ENCODE measurements at regions not wholly inside any gene's neighbourhood (a gene's known extent, or its start where the extent isn't known, plus 50 kb on each side); places are given as distances from the start of the nearest gene placed in this dataset.

DNA sequence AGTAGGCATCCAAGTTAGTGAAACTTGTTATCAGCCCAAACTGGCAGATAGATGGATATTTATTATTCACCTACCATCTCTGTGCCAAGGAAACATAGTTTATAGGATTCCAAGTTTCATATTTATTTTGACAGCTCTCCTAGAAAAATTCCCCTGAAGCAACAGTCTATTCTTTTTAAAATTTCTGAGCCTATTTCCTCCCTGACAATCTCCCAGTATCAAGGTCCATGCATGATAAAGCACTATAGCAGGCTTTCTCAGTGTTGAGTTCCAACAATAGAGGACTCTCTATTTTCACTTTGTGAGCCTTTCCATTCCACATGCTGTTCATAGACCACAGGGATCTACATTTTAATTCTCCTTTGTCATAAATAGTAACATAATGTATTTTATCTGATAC lies 312.6 kb downstream of the SLITRK6 start:
- Mint-ChIP-seq H3K27me3 (no peaks in the 10 kb centered on the region), H3K4me3 (no peak overlapping the region), H3K36me3 (no peaks in the 10 kb centered on the region), H3K27ac (no peak overlapping the region), H3K4me1 (no peaks in the 10 kb centered on the region), H3K9me3 (peaks cover 2 to 7% of the 10 kb centered on the region in 2 donors)
- no peak for ATAC-seq (replicated peaks)
- no peak for DNase-seq

DNA sequence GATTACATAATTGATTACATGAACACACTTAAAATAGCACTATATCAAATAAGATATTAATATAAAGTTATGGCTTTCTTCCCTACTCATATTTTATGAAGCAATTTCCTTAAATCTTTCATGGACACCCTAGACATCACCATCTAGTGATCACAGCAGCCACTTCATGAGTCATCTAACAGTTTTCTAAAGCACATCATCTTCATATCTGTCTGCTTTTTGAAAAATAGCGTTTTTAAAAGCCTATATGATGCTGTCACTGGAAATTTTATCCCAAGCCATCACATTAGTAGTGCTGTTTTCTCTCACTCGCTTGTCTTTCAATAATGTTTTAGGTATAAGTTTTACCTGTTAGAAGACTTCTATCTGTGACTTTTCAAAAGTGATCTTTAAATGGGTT lies 326.1 kb downstream of the SLITRK6 start:
- no peak overlapping the region for H3K4me3 Mint-ChIP-seq
- H3K27ac Mint-ChIP-seq: no peak overlapping the region
- no peaks in the 10 kb centered on the region for H3K36me3 Mint-ChIP-seq
- DNase-seq (no peak), ATAC-seq (replicated peaks) (no peak)
- no peaks in the 10 kb centered on the region for H3K9me3 Mint-ChIP-seq
- no peaks in the 10 kb centered on the region for H3K27me3 Mint-ChIP-seq
- H3K4me1 Mint-ChIP-seq: no peaks in the 10 kb centered on the region

DNA sequence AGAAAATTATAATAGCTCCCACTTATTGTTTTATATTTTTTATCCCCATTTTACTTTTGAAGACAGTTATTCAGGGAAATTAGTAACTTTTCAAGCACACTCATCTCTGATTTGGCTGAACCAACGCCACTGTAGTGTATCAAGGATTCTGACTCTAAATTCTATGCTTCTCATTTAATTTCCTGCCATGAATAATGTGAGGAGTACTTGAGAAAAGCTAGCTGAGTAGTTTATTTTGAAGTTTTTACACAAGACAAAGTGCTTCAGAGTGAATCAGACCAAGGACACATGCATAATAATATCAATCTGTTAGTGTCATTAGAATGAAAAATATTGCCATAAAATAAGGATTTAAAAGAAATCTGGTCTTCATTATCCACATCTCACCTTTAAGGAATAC lies 329.9 kb downstream of the SLITRK6 start:
- no peaks in the 10 kb centered on the region for H3K4me1 Mint-ChIP-seq

DNA sequence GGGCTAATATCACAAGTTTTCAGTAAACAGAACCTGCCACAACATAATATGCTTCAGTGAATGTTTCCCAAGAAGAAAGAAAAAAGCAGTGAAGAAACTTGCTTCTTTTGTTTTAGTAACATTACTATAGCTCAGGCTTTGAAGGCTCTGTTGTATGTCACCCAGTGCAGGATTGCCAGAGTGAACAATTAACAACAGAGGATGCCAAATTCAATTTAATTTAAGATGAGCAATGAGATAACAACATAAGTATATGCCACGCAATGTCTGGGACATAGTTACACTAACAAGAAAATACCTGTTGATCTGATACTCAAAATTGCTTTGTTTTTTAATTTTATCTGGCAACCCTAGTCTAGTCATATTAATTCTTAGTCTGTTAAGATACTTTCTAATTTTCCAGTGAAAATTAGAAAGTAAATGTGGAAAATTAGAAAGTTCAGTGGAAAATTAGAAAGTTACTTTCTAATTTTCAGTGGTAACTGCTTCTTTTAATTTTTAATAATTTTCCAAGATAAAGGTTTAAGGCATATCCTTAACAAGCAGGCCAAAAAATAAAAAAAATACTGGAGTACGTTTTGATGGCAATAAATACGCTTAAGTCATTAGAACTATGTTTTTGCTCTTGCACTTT lies 336.3 kb downstream of the SLITRK6 start:
- no peak for DNase-seq
- no peak overlapping the region for H3K4me3 Mint-ChIP-seq
- peaks cover 0 to 9% of the 10 kb centered on the region in 2 donors for H3K9me3 Mint-ChIP-seq
- H3K36me3 Mint-ChIP-seq: no peaks in the 10 kb centered on the region
- no peak overlapping the region for H3K27ac Mint-ChIP-seq
- H3K27me3 Mint-ChIP-seq: no peaks in the 10 kb centered on the region
- H3K4me1 Mint-ChIP-seq: no peaks in the 10 kb centered on the region
- ATAC-seq (replicated peaks): no peak

More for the DNA sequence above, 329.9 kb downstream of the SLITRK6 start:
- Mint-ChIP-seq H3K36me3 (no peaks in the 10 kb centered on the region), H3K4me3 (no peak overlapping the region), H3K27ac (no peak overlapping the region), H3K9me3 (no peaks in the 10 kb centered on the region), H3K27me3 (no peaks in the 10 kb centered on the region)
- DNase-seq (no peak), ATAC-seq (replicated peaks) (no peak)

DNA sequence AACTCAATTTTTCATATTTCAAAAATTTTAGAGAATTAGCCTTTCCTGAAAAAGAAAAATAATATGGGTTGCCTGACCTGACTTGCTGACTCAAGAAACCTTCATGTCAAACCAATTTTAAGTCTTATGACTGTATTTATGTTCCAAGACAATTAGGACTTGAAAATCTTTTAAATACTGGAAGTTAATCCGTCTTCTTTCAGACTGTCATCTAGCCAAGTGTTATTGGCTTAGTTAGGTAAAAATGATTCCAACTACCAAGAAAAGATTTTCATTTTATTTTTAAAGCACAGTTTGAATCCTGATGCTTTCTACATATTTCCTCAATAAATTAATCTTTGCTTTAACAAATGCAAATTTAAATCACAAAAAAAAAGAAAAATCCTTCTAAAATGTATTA lies 337.6 kb downstream of the SLITRK6 start:
- Mint-ChIP-seq H3K27ac (no peak overlapping the region), H3K27me3 (no peaks in the 10 kb centered on the region), H3K4me1 (no peaks in the 10 kb centered on the region), H3K4me3 (no peak overlapping the region), H3K36me3 (no peaks in the 10 kb centered on the region), H3K9me3 (peaks cover 5 to 17% of the 10 kb centered on the region in 2 donors)
- no peak for DNase-seq
- ATAC-seq (replicated peaks): no peak

DNA sequence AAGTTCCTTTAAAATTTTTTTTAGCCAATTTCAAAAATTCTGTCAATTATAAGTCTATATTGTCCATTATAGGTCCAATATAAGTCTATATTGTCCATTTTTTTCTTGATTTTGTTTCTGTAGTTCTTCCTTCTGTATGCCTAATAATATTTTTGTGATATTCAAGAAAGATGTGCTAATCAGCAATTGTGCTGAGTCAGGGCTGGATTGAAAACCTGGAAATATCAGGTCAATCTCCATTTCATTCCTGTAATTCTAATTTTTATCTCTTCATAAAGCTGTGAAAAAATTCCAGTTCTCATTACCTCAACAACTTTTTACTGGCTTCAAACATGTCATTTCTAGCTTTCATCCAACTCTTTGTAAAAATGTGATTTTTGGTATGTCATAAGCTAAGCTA lies 353.7 kb downstream of the SLITRK6 start:
- H3K27ac Mint-ChIP-seq: no peak overlapping the region
- ATAC-seq (replicated peaks) (no peak), DNase-seq (no peak)
- H3K4me3 Mint-ChIP-seq: no peak overlapping the region
- H3K9me3 Mint-ChIP-seq: no peaks in the 10 kb centered on the region
- H3K4me1 Mint-ChIP-seq: no peaks in the 10 kb centered on the region
- no peaks in the 10 kb centered on the region for H3K27me3 Mint-ChIP-seq
- H3K36me3 Mint-ChIP-seq: no peaks in the 10 kb centered on the region

DNA sequence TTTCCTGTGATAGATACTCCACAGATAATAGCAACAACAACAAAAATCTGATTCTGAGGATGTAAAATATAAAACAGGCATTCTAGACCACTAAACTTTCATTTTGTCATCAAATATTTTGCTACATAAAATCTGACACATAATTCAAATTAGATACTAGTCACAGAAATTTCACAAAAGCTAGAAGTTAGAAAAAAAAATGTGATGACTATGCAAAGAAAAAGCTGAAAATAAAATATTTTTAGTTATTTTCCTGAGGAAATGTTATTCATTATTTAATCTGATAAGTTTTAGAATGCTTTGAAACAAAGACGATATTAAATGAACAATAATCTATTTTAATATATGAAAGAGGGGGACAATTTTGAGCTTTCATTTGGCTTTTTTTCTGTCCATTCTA lies 357.2 kb downstream of the SLITRK6 start:
- Mint-ChIP-seq H3K36me3 (no peaks in the 10 kb centered on the region), H3K27ac (no peak overlapping the region), H3K4me1 (no peaks in the 10 kb centered on the region), H3K4me3 (no peak overlapping the region), H3K9me3 (no peaks in the 10 kb centered on the region), H3K27me3 (no peaks in the 10 kb centered on the region)
- DNase-seq (no peak), ATAC-seq (replicated peaks) (no peak)

DNA sequence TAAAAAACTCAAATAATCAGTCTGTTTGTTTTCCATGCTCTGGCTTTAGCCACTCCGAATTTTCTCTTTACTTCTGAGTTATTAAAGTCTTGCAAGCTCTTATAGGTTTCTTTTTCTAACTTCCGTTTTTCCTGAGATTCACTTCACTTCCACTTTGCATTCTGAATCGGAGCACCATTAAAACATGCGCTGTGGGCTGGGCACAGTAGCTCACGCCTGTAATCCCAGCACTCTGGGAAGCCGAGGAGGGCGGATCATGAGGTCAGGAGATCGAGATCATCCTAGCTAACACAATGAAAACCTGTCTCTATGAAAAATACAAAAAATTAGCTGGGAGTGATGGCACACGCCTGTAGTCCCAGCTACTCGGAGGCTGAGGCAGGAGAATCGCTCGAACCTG lies 357.9 kb downstream of the SLITRK6 start:
- H3K4me1 Mint-ChIP-seq: no peaks in the 10 kb centered on the region
- no peak for ATAC-seq (replicated peaks)
- no peak overlapping the region for H3K27ac Mint-ChIP-seq
- no peaks in the 10 kb centered on the region for H3K36me3 Mint-ChIP-seq
- no peak overlapping the region for H3K4me3 Mint-ChIP-seq
- no peak for DNase-seq
- H3K9me3 Mint-ChIP-seq: no peaks in the 10 kb centered on the region
- H3K27me3 Mint-ChIP-seq: no peaks in the 10 kb centered on the region

DNA sequence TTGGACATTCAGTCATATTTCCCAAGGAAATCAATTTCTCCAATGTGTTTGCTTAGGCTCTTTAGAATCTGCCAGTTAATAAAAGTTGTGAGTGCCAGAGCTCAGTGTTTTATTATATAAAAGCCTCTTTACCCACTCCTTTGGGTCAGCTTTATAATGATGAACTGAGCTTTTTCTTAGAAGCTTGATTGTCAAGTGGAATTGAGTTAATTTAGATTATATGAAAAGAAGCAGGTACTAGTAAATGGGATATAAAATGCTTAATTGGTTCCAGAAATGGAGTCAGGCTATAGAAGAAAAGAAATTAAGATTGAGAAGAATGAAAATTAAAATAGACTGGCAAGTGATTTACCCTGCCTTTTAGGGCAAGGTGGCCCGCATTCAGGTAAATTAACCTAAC lies 363.2 kb downstream of the SLITRK6 start:
- Mint-ChIP-seq H3K27ac (no peak overlapping the region), H3K4me3 (no peak overlapping the region), H3K4me1 (no peaks in the 10 kb centered on the region), H3K9me3 (peaks cover 0 to 3% of the 10 kb centered on the region in 2 donors), H3K27me3 (no peaks in the 10 kb centered on the region), H3K36me3 (no peaks in the 10 kb centered on the region)
- no peak for DNase-seq
- no peak for ATAC-seq (replicated peaks)

DNA sequence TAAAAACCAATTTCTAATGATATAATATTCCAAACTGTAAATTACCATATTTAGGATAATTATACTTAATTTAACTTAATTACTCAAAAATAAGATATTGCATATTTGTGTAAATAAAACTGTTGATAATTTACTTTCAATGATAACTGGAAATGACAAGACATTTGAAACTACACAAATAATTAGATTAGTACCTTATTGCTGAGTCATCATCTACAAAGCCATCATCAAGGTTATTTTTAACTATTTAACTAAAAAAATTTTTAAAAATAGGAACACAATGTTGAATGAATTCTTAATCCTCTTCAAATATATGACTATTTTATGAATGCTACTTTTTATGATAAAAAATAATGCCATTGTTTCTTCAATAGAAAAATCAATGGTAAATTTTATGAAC lies 364.3 kb downstream of the SLITRK6 start:
- DNase-seq (no peak), ATAC-seq (replicated peaks) (no peak)
- no peak overlapping the region for H3K27ac Mint-ChIP-seq
- no peaks in the 10 kb centered on the region for H3K27me3 Mint-ChIP-seq
- no peak overlapping the region for H3K4me3 Mint-ChIP-seq
- H3K4me1 Mint-ChIP-seq: no peaks in the 10 kb centered on the region
- H3K36me3 Mint-ChIP-seq: no peaks in the 10 kb centered on the region
- H3K9me3 Mint-ChIP-seq: peaks cover 0 to 5% of the 10 kb centered on the region in 2 donors

DNA sequence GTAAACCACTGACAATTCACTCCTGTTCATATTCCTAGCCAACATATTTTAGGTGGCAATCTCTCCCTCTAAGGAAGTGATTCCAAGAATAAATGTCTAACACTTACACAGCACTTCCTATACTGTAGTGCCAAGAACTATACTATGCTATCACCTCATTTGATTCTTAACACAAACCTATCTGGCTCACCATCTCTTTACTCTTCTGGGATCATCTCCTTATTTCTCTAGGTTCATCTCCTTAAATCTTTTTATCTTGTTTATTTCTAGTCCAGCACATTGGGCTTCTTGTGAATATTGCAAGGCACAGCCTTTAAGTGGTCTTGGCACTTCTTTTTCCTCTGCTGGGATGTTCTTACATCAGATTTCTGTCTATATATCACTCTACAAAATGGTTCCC lies 366.3 kb downstream of the SLITRK6 start:
- no peaks in the 10 kb centered on the region for H3K36me3 Mint-ChIP-seq
- H3K27me3 Mint-ChIP-seq: no peaks in the 10 kb centered on the region
- H3K4me3 Mint-ChIP-seq: no peak overlapping the region
- H3K4me1 Mint-ChIP-seq: no peaks in the 10 kb centered on the region
- H3K27ac Mint-ChIP-seq: no peak overlapping the region
- peaks cover 0 to 5% of the 10 kb centered on the region in 2 donors for H3K9me3 Mint-ChIP-seq
- no peak for ATAC-seq (replicated peaks)
- DNase-seq: no peak

DNA sequence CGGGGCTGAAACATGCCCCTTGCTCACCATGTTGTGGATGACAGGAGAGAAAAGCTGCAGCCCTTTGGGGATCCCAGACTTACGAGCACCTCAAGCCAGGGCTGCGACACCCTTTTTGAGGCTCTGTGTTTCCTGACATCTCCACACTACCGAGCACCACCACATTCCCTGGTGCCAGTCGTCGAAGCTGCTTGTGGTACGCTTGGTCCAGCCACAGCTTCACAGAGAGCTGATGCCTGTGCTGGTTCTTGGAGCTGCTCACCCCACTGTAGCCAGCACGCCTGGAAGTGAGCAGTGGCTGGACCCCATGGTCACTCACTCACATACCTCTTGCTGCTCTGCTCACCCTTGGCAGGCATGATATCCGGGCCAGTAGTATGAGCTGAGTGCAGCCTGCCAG lies 367.5 kb downstream of the SLITRK6 start:
- Mint-ChIP-seq H3K36me3 (no peaks in the 10 kb centered on the region), H3K27ac (no peak overlapping the region), H3K9me3 (peaks cover 0 to 5% of the 10 kb centered on the region in 2 donors), H3K4me3 (no peak overlapping the region), H3K27me3 (no peaks in the 10 kb centered on the region), H3K4me1 (no peaks in the 10 kb centered on the region)
- no peak for ATAC-seq (replicated peaks)
- DNase-seq: no peak

DNA sequence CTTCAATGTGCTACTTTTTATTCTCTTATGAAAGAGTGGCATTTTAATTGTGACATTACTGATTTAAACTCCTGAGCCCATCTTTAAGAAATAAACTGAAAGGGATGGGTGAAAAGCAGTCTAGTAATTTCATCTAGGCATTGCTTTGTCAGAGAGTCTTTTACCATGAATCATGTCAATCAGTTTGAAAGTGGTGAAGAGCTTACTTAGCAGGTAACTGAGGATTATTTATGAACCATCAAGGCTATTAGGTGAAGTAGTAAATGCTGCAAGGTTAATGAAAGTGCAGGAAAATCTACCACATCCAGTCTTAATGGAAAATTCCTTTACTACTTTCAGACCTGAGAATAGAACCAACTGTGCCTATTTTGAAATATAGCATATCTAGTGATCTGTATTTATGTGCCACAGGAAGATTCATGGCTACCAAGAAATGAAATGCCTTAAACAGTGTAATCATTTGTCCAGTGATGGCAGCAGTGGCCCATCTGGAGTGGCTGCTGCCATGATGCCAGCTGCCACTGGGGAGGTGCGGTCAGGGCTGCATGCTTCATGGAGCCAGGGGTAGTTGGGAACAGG lies 368.9 kb downstream of the SLITRK6 start:
- peaks cover 0 to 5% of the 10 kb centered on the region in 2 donors for H3K9me3 Mint-ChIP-seq
- H3K27ac Mint-ChIP-seq: no peak overlapping the region
- H3K4me1 Mint-ChIP-seq: no peaks in the 10 kb centered on the region
- ATAC-seq (replicated peaks): no peak
- no peak for DNase-seq
- H3K4me3 Mint-ChIP-seq: no peak overlapping the region
- no peaks in the 10 kb centered on the region for H3K36me3 Mint-ChIP-seq
- H3K27me3 Mint-ChIP-seq: no peaks in the 10 kb centered on the region

DNA sequence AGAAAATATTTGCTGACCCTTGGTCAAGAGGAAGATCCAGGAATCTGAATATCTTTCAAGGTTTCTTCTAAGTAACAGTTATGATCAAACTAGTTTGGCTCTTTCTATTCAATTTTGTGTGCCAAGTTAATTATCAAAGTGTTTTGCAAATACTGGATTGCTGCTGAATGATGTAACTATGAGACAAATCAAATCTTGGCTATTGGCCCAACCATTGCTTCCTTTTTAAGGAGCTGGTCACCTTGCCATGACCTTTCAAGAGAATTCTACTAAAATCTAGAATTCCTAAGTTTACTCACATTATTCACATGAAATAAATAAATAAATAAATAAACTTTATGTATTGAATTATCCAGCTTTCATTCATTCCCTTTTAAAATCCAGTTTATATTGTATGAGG lies 371.8 kb downstream of the SLITRK6 start:
- Mint-ChIP-seq H3K4me3 (no peak overlapping the region), H3K36me3 (no peaks in the 10 kb centered on the region), H3K9me3 (peaks cover 0 to 5% of the 10 kb centered on the region in 2 donors), H3K27me3 (no peaks in the 10 kb centered on the region), H3K27ac (no peak overlapping the region), H3K4me1 (no peaks in the 10 kb centered on the region)
- DNase-seq (no peak), ATAC-seq (replicated peaks) (no peak)

DNA sequence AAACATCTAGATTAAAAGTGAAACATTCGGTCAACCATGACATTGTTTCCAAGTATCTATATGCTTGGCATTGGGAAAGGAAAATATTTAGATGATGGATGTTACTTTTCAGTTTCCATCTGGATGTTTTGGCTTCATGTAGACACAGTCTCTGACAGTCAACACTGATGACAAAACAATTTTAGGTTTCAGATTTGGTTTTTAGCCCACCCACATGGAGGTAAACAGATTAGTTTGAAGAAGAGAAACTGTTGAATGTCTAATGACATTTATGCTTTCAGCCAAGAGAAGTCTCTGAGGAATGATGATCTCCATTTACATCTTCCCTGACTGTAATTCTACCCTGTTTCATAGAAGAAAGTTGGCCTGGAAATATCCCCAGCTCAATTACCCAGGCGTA lies 379.1 kb downstream of the SLITRK6 start:
- no peak overlapping the region for H3K27ac Mint-ChIP-seq
- DNase-seq (no peak), ATAC-seq (replicated peaks) (no peak)
- H3K27me3 Mint-ChIP-seq: no peaks in the 10 kb centered on the region
- H3K4me3 Mint-ChIP-seq: no peak overlapping the region
- H3K9me3 Mint-ChIP-seq: peaks cover 0 to 2% of the 10 kb centered on the region in 2 donors
- no peaks in the 10 kb centered on the region for H3K36me3 Mint-ChIP-seq
- H3K4me1 Mint-ChIP-seq: peaks cover 0 to 11% of the 10 kb centered on the region in 2 donors

Measured in stimulated activated naive B cell treated with anti-CD40 and anti-IgM and Interleukin-4, amounts not matched to agents 10 μg/mL and 1 μg/mL and 100 μg/mL, for 72 hours (primary cell).